PC-9 (cell line): ENCODE measurements at regions not wholly inside any gene's neighbourhood (a gene's known extent, or its start where the extent isn't known, plus 50 kb on each side); places are given as distances from the start of the nearest gene placed in this dataset.

Experiments used
- BruUV-seq: library from RNA; stranded (reverse); fragments of 400-500 nt; replicated peaks from 2 replicates; lab custom pipeline; 2021; lab: Mats Ljungman, UMichigan
- CTCF ChIA-PET: fragments of 300-600 bp; sonication (Branson Sonifier 250); formaldehyde crosslinking; loops from one replicate; lab custom pipeline; 2022; ENCODE audit warnings: antibody characterized with exemption; lab: Charles Lee
- POLR2A ChIA-PET: fragments of 300-600 bp; sonication (Branson Sonifier 250); formaldehyde crosslinking; loops from one replicate; lab custom pipeline; 2022; ENCODE audit warnings: antibody characterized with exemption; ENCODE audit not compliant: unreplicated experiment; lab: Charles Lee
- DNase-seq, 2 experiments: peaks; one replicate each; pipeline versions ENCODE4 v3.0.0 to v3.0.0-alpha.2; 2015 to 2022; ENCODE audit warnings: mixed read lengths in 1 of 2
- H2AFZ ChIP-seq: fragments of 200-600 bp; sonication (generic); 2 replicates; pipeline ENCODE4 v1.8.1; 2017; ENCODE audit warnings: antibody characterized with exemption
- H3F3A ChIP-seq: fragments of 200-600 bp; sonication (generic); 2 replicates; pipeline ENCODE4 v1.8.1; 2017; ENCODE audit warnings: antibody characterized with exemption, mild to moderate bottlenecking, low read depth; ENCODE audit not compliant: insufficient read depth
- H3K27ac ChIP-seq: fragments of 200-600 bp; sonication (generic); 2 replicates; pipeline ENCODE4 v1.6.1; 2016; ENCODE audit warnings: mixed run types
- H3K27me3 ChIP-seq: fragments of 200-600 bp; sonication (generic); 2 replicates; pipeline ENCODE4 v1.6.1; 2016; ENCODE audit warnings: low read depth, mixed run types; ENCODE audit not compliant: insufficient read depth
- H3K36me3 ChIP-seq: fragments of 200-600 bp; sonication (generic); 2 replicates; pipeline ENCODE4 v1.6.1; 2016; ENCODE audit warnings: low read depth, mixed run types
- H3K4me1 ChIP-seq: fragments of 200-600 bp; sonication (generic); replicated peaks from 2 replicates; pipeline ENCODE4 v1.6.1; 2016; ENCODE audit warnings: mixed run types; ENCODE audit not compliant: insufficient read depth
- H3K4me2 ChIP-seq: fragments of 200-600 bp; sonication (generic); 2 replicates; pipeline ENCODE4 v1.6.1; 2017; ENCODE audit warnings: mixed run types
- H3K4me3 ChIP-seq: fragments of 200-600 bp; sonication (generic); 2 replicates; pipeline ENCODE4 v1.6.1; 2016; ENCODE audit warnings: mixed run types
- H3K79me2 ChIP-seq: fragments of 200-600 bp; sonication (generic); 2 replicates; pipeline ENCODE4 v1.6.1; 2017; ENCODE audit warnings: low read depth, mixed run types
- H3K9me2 ChIP-seq: fragments of 200-600 bp; sonication (generic); 2 replicates; pipeline ENCODE4 v1.8.1; 2017; ENCODE audit warnings: mild to moderate bottlenecking; ENCODE audit not compliant: insufficient read depth
- H3K9me3 ChIP-seq: fragments of 200-600 bp; sonication (generic); 2 replicates; pipeline ENCODE4 v1.8.1; 2016; ENCODE audit warnings: low read depth; ENCODE audit not compliant: insufficient read depth
- H4K20me1 ChIP-seq: fragments of 200-600 bp; sonication (generic); 2 replicates; pipeline ENCODE4 v1.8.1; 2017; ENCODE audit not compliant: insufficient read depth
- EZH2 ChIP-seq: fragments of 200-600 bp; sonication (generic); IDR thresholded peaks from 2 replicates; pipeline ENCODE4 v1.8.0; 2017; ENCODE audit warnings: antibody characterized with exemption, low read depth
- intact Hi-C: fragments of 100-400 bp; cut with micrococcal nuclease; formaldehyde crosslinking; loops from one replicate; pipeline ENCODE4 v1.10.0; 2022; ENCODE audit not compliant: unreplicated experiment
- TF ChIP-seq, protein P1 (sequence below): fragments of 200-600 bp; sonication (generic); conservative IDR thresholded peaks from 2 replicates; pipeline ENCODE4 v1.6.1; 2017; ENCODE audit warnings: mixed run types, antibody characterized with exemption, mild to moderate bottlenecking, moderate library complexity

DNA sequence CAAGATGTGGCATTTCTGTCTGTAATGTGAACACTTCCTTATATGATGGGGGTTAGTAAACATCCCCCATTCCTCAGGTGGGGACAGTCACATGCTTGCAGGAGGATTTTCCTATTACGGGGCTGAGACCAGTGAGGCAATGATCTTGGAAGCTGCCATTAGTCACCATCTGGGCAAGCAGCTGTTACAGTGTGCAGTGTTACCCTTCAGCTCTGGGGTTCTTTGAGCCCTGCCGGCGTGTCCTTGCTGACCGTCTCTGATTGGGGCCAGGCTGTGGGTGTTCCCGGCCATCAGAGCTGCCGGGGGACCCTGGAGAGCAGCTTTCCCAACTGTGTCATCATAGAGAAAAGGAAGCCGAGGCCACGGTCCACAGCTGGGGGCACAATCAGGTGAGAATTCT is 126.8 kb upstream of the FAM20C start:
- H3K4me3 ChIP-seq: no peak overlapping the region
- no TSS peak for BruUV-seq
- intact Hi-C loops: no loop called here
- TF ChIP-seq, protein P1, sequence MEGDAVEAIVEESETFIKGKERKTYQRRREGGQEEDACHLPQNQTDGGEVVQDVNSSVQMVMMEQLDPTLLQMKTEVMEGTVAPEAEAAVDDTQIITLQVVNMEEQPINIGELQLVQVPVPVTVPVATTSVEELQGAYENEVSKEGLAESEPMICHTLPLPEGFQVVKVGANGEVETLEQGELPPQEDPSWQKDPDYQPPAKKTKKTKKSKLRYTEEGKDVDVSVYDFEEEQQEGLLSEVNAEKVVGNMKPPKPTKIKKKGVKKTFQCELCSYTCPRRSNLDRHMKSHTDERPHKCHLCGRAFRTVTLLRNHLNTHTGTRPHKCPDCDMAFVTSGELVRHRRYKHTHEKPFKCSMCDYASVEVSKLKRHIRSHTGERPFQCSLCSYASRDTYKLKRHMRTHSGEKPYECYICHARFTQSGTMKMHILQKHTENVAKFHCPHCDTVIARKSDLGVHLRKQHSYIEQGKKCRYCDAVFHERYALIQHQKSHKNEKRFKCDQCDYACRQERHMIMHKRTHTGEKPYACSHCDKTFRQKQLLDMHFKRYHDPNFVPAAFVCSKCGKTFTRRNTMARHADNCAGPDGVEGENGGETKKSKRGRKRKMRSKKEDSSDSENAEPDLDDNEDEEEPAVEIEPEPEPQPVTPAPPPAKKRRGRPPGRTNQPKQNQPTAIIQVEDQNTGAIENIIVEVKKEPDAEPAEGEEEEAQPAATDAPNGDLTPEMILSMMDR: no peak
- no peak for TF ChIP-seq EZH2
- no peaks in the 10 kb centered on the region for H3K36me3 ChIP-seq
- H3K27ac ChIP-seq: no peak overlapping the region
- no peak overlapping the region for H2AFZ ChIP-seq
- ChIA-PET CTCF (no interaction called here), POLR2A (no interaction called here)
- H3K9me2 ChIP-seq: no peaks in the 10 kb centered on the region
- no peaks in the 10 kb centered on the region for H3F3A ChIP-seq
- no peaks in the 10 kb centered on the region for H3K79me2 ChIP-seq
- no peaks in the 10 kb centered on the region for H3K4me1 ChIP-seq
- no peak for DNase-seq
- H4K20me1 ChIP-seq: no peaks in the 10 kb centered on the region
- H3K9me3 ChIP-seq: no peaks in the 10 kb centered on the region
- H3K4me2 ChIP-seq: no peak overlapping the region
- H3K27me3 ChIP-seq: no peaks in the 10 kb centered on the region

DNA sequence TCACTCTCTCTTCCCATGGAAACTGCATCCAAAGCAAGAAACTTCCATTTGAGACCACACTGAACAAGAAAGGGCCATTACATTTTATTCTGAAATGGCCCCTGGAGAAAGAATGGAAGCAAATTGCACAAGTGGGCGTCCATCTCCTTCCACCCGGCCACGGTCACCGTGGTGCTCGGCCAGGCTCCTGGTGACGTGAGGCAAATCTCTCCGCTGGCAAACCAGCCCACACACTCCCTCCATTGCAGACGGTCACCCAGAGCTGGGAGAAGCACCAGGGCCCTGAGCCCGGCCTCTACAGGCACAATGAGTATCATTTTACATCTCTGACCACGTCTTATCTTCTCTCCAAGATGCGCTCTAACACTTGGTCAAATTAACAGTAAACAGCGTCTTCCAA is 126.1 kb upstream of the FAM20C start:
- Histone ChIP-seq H3K9me2 (no peaks in the 10 kb centered on the region), H3K9me3 (no peaks in the 10 kb centered on the region), H3K79me2 (no peaks in the 10 kb centered on the region), H3K27me3 (no peaks in the 10 kb centered on the region), H3K4me1 (no peaks in the 10 kb centered on the region), H2AFZ (no peak overlapping the region), H3K4me2 (no peak overlapping the region), H3K36me3 (no peaks in the 10 kb centered on the region), H3K4me3 (no peak overlapping the region), H3F3A (no peaks in the 10 kb centered on the region), H3K27ac (no peak overlapping the region), H4K20me1 (no peaks in the 10 kb centered on the region)
- ChIA-PET POLR2A (no interaction called here), CTCF (no interaction called here)
- intact Hi-C loops: no loop called here
- no TSS peak for BruUV-seq
- TF ChIP-seq, protein P1: no peak
- TF ChIP-seq EZH2: no peak
- DNase-seq: no peak

DNA sequence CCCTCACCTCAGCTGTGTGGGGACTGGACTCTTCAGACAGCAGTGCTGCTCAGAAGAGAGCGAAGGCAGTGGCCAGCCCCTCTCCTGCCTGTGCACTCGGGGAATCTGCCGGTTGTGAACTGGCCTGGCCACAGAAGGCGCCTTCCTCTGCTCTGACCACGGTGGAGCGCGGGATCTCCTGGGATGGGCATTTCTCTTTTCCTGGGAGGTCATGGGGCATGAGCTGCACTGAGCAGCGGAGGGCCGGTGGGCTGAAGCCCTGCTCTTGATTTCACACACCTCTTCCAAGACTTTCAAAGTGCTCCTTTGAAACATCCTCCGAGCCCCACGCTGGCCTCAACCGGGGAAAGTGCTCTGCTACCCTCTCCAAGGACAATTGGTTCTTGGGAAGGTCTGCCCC is 125.6 kb upstream of the FAM20C start:
- Histone ChIP-seq H3K9me3 (no peaks in the 10 kb centered on the region), H3F3A (no peaks in the 10 kb centered on the region), H3K79me2 (no peaks in the 10 kb centered on the region), H3K27me3 (no peaks in the 10 kb centered on the region), H2AFZ (no peak overlapping the region), H3K4me2 (no peak overlapping the region), H3K27ac (no peak overlapping the region), H3K4me3 (no peak overlapping the region), H3K4me1 (no peaks in the 10 kb centered on the region), H3K9me2 (no peaks in the 10 kb centered on the region), H3K36me3 (no peaks in the 10 kb centered on the region), H4K20me1 (no peaks in the 10 kb centered on the region)
- TF ChIP-seq EZH2: no peak
- CTCF ChIA-PET: no interaction called here
- BruUV-seq: no TSS peak
- POLR2A ChIA-PET: no interaction called here
- DNase-seq: no peak
- intact Hi-C loops: no loop called here

DNA sequence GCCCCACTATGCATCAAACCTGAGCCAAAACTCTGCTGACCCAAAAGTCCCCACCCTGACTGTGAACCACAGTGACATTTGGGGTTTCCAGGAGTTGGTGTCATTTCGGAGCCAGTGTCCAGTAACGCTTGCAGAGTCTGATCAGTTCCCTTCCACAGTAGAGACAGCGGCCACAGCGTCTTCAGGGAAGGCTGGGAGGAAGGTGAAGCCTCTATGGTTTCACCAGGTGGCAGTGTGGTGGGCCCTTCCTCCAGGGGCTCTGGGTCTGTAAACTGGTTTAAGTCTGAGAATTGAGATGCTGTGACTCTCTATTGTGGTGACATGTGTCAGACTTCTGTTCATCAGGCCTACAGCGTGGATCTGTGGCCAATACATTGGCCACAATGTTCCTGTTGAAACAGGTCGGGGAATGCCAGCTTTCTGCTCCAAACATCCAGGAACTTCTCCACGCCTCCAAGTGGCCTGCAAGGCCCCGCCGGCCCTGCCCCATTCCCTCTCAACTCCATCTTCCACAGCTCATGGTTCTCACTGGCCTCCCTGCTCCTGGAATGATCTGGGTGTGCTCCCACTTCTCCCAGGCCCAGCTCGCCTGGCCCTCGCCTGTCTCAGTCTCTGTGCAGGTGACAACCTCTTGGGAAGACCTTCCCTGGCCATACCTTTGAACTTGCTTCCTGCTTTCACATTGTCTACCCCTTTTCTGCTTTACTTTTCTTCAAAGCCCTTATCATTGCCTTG is 124.5 kb upstream of the FAM20C start:
- H3K79me2 ChIP-seq: no peaks in the 10 kb centered on the region
- no TSS peak for BruUV-seq
- no peaks in the 10 kb centered on the region for H3F3A ChIP-seq
- H3K4me2 ChIP-seq: no peak overlapping the region
- H4K20me1 ChIP-seq: no peaks in the 10 kb centered on the region
- H3K4me1 ChIP-seq: no peaks in the 10 kb centered on the region
- CTCF ChIA-PET: interaction anchor here (0.5 to 0.6 kb wide), 2 partner anchors 100 to 124 kb away, joined by 4 to 8 read pairs; partner anchors contain the start of gene FAM20C
- no peak overlapping the region for H2AFZ ChIP-seq
- no peak for DNase-seq
- H3K9me3 ChIP-seq: no peaks in the 10 kb centered on the region
- H3K27ac ChIP-seq: no peak overlapping the region
- no peak overlapping the region for H3K4me3 ChIP-seq
- no peak for TF ChIP-seq EZH2
- TF ChIP-seq, protein P1: no peak
- no peaks in the 10 kb centered on the region for H3K9me2 ChIP-seq
- H3K27me3 ChIP-seq: no peaks in the 10 kb centered on the region
- intact Hi-C loops: no loop called here
- no peaks in the 10 kb centered on the region for H3K36me3 ChIP-seq
- POLR2A ChIA-PET: no interaction called here
